Endothelial cell of hepatic sinusoid (primary cell): ENCODE measurements at regions not wholly inside any gene's neighbourhood (a gene's known extent, or its start where the extent isn't known, plus 50 kb on each side); places are given as distances from the start of the nearest gene placed in this dataset.

Experiments used
- in situ Hi-C: cut with HindIII; loops from 2 replicates; pipeline ENCODE4 v1.10.0; 2017; ENCODE audit warnings: low sequenced_read_pairs

GRCh38 chr13:26991508-26992181 is 180.0 kb downstream of the USP12 start:
- in situ Hi-C loops, result no loop called here

- in situ Hi-C loops, result no loop called here
These were observed 181.5 kb downstream of the USP12 start for GRCh38 chr13:26989957-26990713.

- in situ Hi-C loops, result no loop called here
These were observed 182.2 kb downstream of the USP12 start for GRCh38 chr13:26989261-26989956.

GRCh38 chr13:26988059-26988769 is 183.4 kb downstream of the USP12 start:
- in situ Hi-C loops, result no loop called here

GRCh38 chr13:26987486-26988013 is 184.1 kb downstream of the USP12 start:
- in situ Hi-C loops, result no loop called here

- in situ Hi-C loops, result no loop called here
These were observed 186.2 kb downstream of the USP12 start for GRCh38 chr13:26985285-26985878.

GRCh38 chr13:26984337-26984736 is 187.3 kb downstream of the USP12 start:
- in situ Hi-C loops, result no loop called here

GRCh38 chr13:26983543-26984320 is 187.9 kb downstream of the USP12 start:
- in situ Hi-C loops, result no loop called here

- in situ Hi-C loops, result no loop called here
These were observed 191.2 kb downstream of the USP12 start for GRCh38 chr13:26980099-26981031.

GRCh38 chr13:26979334-26979733 is 192.3 kb downstream of the USP12 start:
- in situ Hi-C loops, result no loop called here

GRCh38 chr13:26978081-26978860 is 193.3 kb downstream of the USP12 start:
- in situ Hi-C loops, result no loop called here

- in situ Hi-C loops, result no loop called here
These were observed 194.1 kb downstream of the USP12 start for GRCh38 chr13:26977541-26977940.

GRCh38 chr13:26976313-26976712 is 195.3 kb downstream of the USP12 start:
- in situ Hi-C loops, result no loop called here

GRCh38 chr13:26973946-26974345 is 197.7 kb downstream of the USP12 start:
- in situ Hi-C loops, result no loop called here

- in situ Hi-C loops, result no loop called here
These were observed 198.3 kb downstream of the USP12 start for GRCh38 chr13:26973295-26973694.

- in situ Hi-C loops, result no loop called here
These were observed 199.4 kb downstream of the USP12 start for GRCh38 chr13:26971990-26972887.
